HS-5 (cell line): ENCODE measurements at regions not wholly inside any gene's neighbourhood (a gene's known extent, or its start where the extent isn't known, plus 50 kb on each side); places are given as distances from the start of the nearest gene placed in this dataset.
"Not testable (repeated sequence)": the region's sequence is repeated elsewhere in the genome, so short reads cannot be mapped to it uniquely, and the experiment has no call there.

Experiments
- DNase-seq: peaks from one replicate; pipeline ENCODE4 v3.0.0-alpha.2; 2012; ENCODE audit warnings: low read depth

- DNase-seq, result no peak
Observed at GRCh38 chr10:80697926-80698325, 160.2 kb downstream of the SH2D4B start.

- peak; percentile 28 for DNase-seq
Observed at GRCh38 chr10:80699602-80700039, 161.9 kb downstream of the SH2D4B start.

- DNase-seq, result no peak
Observed at GRCh38 chr10:80700252-80700651, 162.6 kb downstream of the SH2D4B start.

GRCh38 chr10:80700760-80701444 lies 163.2 kb downstream of the SH2D4B start:
- DNase-seq, result no peak

GRCh38 chr10:80701706-80702105 lies 164.0 kb downstream of the SH2D4B start:
- DNase-seq, result no peak

- DNase-seq, result no peak
Observed at GRCh38 chr10:80702143-80702542, 164.4 kb downstream of the SH2D4B start.

GRCh38 chr10:80705899-80706298 lies 168.2 kb downstream of the SH2D4B start:
- DNase-seq, result no peak

GRCh38 chr10:80708185-80708584 lies 170.5 kb downstream of the SH2D4B start:
- DNase-seq, result no peak

GRCh38 chr10:80708808-80709207 lies 171.1 kb downstream of the SH2D4B start:
- DNase-seq, result no peak

GRCh38 chr10:80709866-80710265 lies 172.2 kb downstream of the SH2D4B start:
- DNase-seq, result no peak

- no peak for DNase-seq
Observed at GRCh38 chr10:80713398-80713928, 175.8 kb downstream of the SH2D4B start.

GRCh38 chr10:80714566-80714965 lies 176.9 kb downstream of the SH2D4B start:
- no peak for DNase-seq

- no peak for DNase-seq
Observed at GRCh38 chr10:80718024-80718423, 180.3 kb downstream of the SH2D4B start.

GRCh38 chr10:80719935-80720334 lies 182.2 kb downstream of the SH2D4B start:
- no peak for DNase-seq

GRCh38 chr10:80720549-80720948 lies 182.8 kb downstream of the SH2D4B start:
- no peak for DNase-seq

- DNase-seq, result not testable (repeated sequence)
Observed at GRCh38 chr10:80728354-80728753, 190.7 kb downstream of the SH2D4B start.

GRCh38 chr10:80729896-80730295 lies 192.2 kb downstream of the SH2D4B start:
- DNase-seq, result no peak

GRCh38 chr10:80730522-80730921 lies 192.8 kb downstream of the SH2D4B start:
- DNase-seq, result no peak

- DNase-seq, result no peak
Observed at GRCh38 chr10:80734589-80734988, 196.9 kb downstream of the SH2D4B start.

GRCh38 chr10:80737209-80737608 lies 199.5 kb downstream of the SH2D4B start:
- DNase-seq, result no peak

GRCh38 chr10:80739328-80739727 lies 201.6 kb downstream of the SH2D4B start:
- no peak for DNase-seq

GRCh38 chr10:80739963-80740715 lies 202.4 kb downstream of the SH2D4B start:
- no peak for DNase-seq

GRCh38 chr10:80741278-80741677 lies 203.6 kb downstream of the SH2D4B start:
- DNase-seq, result no peak
